ENCODE measurements at regions not wholly inside any gene's neighbourhood (a gene's known extent, or its start where the extent isn't known, plus 50 kb on each side); places are given as distances from the start of the nearest gene placed in this dataset.

- intact Hi-C loops (cut with micrococcal nuclease; ENCODE audit: unreplicated experiment), result no loop called here
- no TSS peak for BruUV-seq (replicated peaks)
- H3K9me2 ChIP-seq (ENCODE audit: insufficient read depth, low read length), result no peaks in the 10 kb centered on the region
- no peaks in the 10 kb centered on the region for H3K9me3 ChIP-seq (ENCODE audit: low read length)
- ChIA-PET CTCF (ENCODE audit: unreplicated experiment) (no interaction called here), POLR2A (no interaction called here)
- no peaks in the 10 kb centered on the region for H3K79me2 ChIP-seq (ENCODE audit: insufficient read depth, low read depth, low read length)
- H2AFZ ChIP-seq (ENCODE audit: low read length), result no peak overlapping the region
- no peak overlapping the region for H3K4me2 ChIP-seq (ENCODE audit: low read length)
- H3K4me1 ChIP-seq (ENCODE audit: insufficient read depth, low read length, poor library complexity, severe bottlenecking), result no peaks in the 10 kb centered on the region
- DNase-seq (ENCODE audit: low spot score), result no peak
- TF ChIP-seq EZH2phosphoT487 (IDR thresholded peaks at IDR 0.05; ENCODE audit: borderline replicate concordance, low read depth, low read length) (no peak), CTCF (conservative IDR thresholded peaks at IDR 0.05; ENCODE audit: low read length) (no peak)
- no peak overlapping the region for H3K27ac ChIP-seq (ENCODE audit: low read depth, low read length, poor library complexity, severe bottlenecking)
- H3K36me3 ChIP-seq (ENCODE audit: insufficient read depth, low read length), result no peaks in the 10 kb centered on the region
- no peaks in the 10 kb centered on the region for H4K20me1 ChIP-seq (ENCODE audit: insufficient read depth, low read length)
- H3K4me3 ChIP-seq (ENCODE audit: low read depth, low read length, poor library complexity, severe bottlenecking), result no peak overlapping the region
These were observed 243.4 kb downstream of the ZNF516 start for GRCh38 chr18:76251691-76252090.

GRCh38 chr18:76246590-76246989 is 248.5 kb downstream of the ZNF516 start:
- no TSS peak for BruUV-seq (replicated peaks)
- intact Hi-C loops (cut with micrococcal nuclease; ENCODE audit: unreplicated experiment), result no loop called here
- TF ChIP-seq EZH2phosphoT487 (IDR thresholded peaks at IDR 0.05; ENCODE audit: borderline replicate concordance, low read depth, low read length) (no peak), CTCF (conservative IDR thresholded peaks at IDR 0.05; ENCODE audit: low read length) (no peak)
- no peaks in the 10 kb centered on the region for H3K79me2 ChIP-seq (ENCODE audit: insufficient read depth, low read depth, low read length)
- no peaks in the 10 kb centered on the region for H4K20me1 ChIP-seq (ENCODE audit: insufficient read depth, low read length)
- H3K4me2 ChIP-seq (ENCODE audit: low read length), result no peak overlapping the region
- H3K27ac ChIP-seq (ENCODE audit: low read depth, low read length, poor library complexity, severe bottlenecking), result no peak overlapping the region
- H3K4me3 ChIP-seq (ENCODE audit: low read depth, low read length, poor library complexity, severe bottlenecking), result no peak overlapping the region
- no peak for DNase-seq (ENCODE audit: low spot score)
- POLR2A ChIA-PET, result no interaction called here
- H3K36me3 ChIP-seq (ENCODE audit: insufficient read depth, low read length), result no peaks in the 10 kb centered on the region
- no peaks in the 10 kb centered on the region for H3K4me1 ChIP-seq (ENCODE audit: insufficient read depth, low read length, poor library complexity, severe bottlenecking)
- no peaks in the 10 kb centered on the region for H3K9me3 ChIP-seq (ENCODE audit: low read length)
- no peaks in the 10 kb centered on the region for H3K9me2 ChIP-seq (ENCODE audit: insufficient read depth, low read length)
- CTCF ChIA-PET (ENCODE audit: unreplicated experiment), result no interaction called here
- no peak overlapping the region for H2AFZ ChIP-seq (ENCODE audit: low read length)

GRCh38 chr18:76234676-76235060 is 260.4 kb downstream of the ZNF516 start:
- no peaks in the 10 kb centered on the region for H3K9me2 ChIP-seq (ENCODE audit: insufficient read depth, low read length)
- CTCF ChIA-PET (ENCODE audit: unreplicated experiment), result no interaction called here
- no TSS peak for BruUV-seq (replicated peaks)
- POLR2A ChIA-PET, result no interaction called here
- H3K9me3 ChIP-seq (ENCODE audit: low read length), result no peaks in the 10 kb centered on the region
- no peak overlapping the region for H3K4me2 ChIP-seq (ENCODE audit: low read length)
- H3K4me1 ChIP-seq (ENCODE audit: insufficient read depth, low read length, poor library complexity, severe bottlenecking), result no peaks in the 10 kb centered on the region
- no peaks in the 10 kb centered on the region for H3K79me2 ChIP-seq (ENCODE audit: insufficient read depth, low read depth, low read length)
- no peaks in the 10 kb centered on the region for H4K20me1 ChIP-seq (ENCODE audit: insufficient read depth, low read length)
- TF ChIP-seq CTCF (conservative IDR thresholded peaks at IDR 0.05; ENCODE audit: low read length) (no peak), EZH2phosphoT487 (IDR thresholded peaks at IDR 0.05; ENCODE audit: borderline replicate concordance, low read depth, low read length) (no peak)
- DNase-seq (ENCODE audit: low spot score), result no peak
- no peaks in the 10 kb centered on the region for H3K36me3 ChIP-seq (ENCODE audit: insufficient read depth, low read length)
- H3K4me3 ChIP-seq (ENCODE audit: low read depth, low read length, poor library complexity, severe bottlenecking), result no peak overlapping the region
- H3K27ac ChIP-seq (ENCODE audit: low read depth, low read length, poor library complexity, severe bottlenecking), result no peak overlapping the region
- intact Hi-C loops (cut with micrococcal nuclease; ENCODE audit: unreplicated experiment), result no loop called here
- no peak overlapping the region for H2AFZ ChIP-seq (ENCODE audit: low read length)
